Naive thymus-derived CD8-positive, alpha-beta T cell (primary cell): ENCODE measurements at regions not wholly inside any gene's neighbourhood (a gene's known extent, or its start where the extent isn't known, plus 50 kb on each side); places are given as distances from the start of the nearest gene placed in this dataset.
"Not testable (repeated sequence)": the region's sequence is repeated elsewhere in the genome, so short reads cannot be mapped to it uniquely, and the experiment has no call there.

Experiments used
- ATAC-seq, 2 donors: fragments of 150-1000 bp; cut with Tn5 transposase in 1 of 2; sonication (Bioruptor Pico), chemical (Tn5 transposase) in 1 of 2; 1 replicate in 1 of 2; 2 replicates in 1 of 2; pipeline ENCODE4 v1.10.0; 2021; ENCODE audit warnings: mild to moderate bottlenecking in 2 of 2, moderate library complexity in 2 of 2
- POLR2A ChIA-PET: fragments of 350-600 bp; sonication (Branson Sonifier 250); formaldehyde crosslinking; loops from one replicate; lab custom pipeline; 2021; ENCODE audit warnings: antibody characterized with exemption; lab: Charles Lee
- DNase-seq, 10 donors: peaks; one replicate each; pipeline versions ENCODE4 v3.0.0 to v3.0.0-alpha.2; 2020 to 2022
- H3K27ac Mint-ChIP-seq, 10 donors: one replicate each; pipeline ENCODE4 v1.8.0; 2020 to 2022; ENCODE audit warnings: mild to moderate bottlenecking in 10 of 10, mixed read lengths in 10 of 10, moderate library complexity in 4 of 10, inconsistent platforms in 1 of 10
- H3K27me3 Mint-ChIP-seq, 5 donors: one replicate each; pipeline ENCODE4 v1.8.0; 2021 to 2022; ENCODE audit warnings: mixed read lengths in 5 of 5
- H3K36me3 Mint-ChIP-seq, 3 donors: one replicate each; pipeline ENCODE4 v1.8.0; 2020 to 2022; ENCODE audit warnings: mixed read lengths in 3 of 3, mild to moderate bottlenecking in 2 of 3, inconsistent platforms in 1 of 3
- H3K4me1 Mint-ChIP-seq, 4 donors: one replicate each; pipeline ENCODE4 v1.8.0; 2021 to 2022; ENCODE audit warnings: mixed read lengths in 4 of 4
- H3K4me3 Mint-ChIP-seq, 10 donors: one replicate each; pipeline ENCODE4 v1.8.0; 2020 to 2022; ENCODE audit warnings: mild to moderate bottlenecking in 10 of 10, mixed read lengths in 10 of 10, moderate library complexity in 6 of 10, inconsistent platforms in 1 of 10
- H3K9me3 Mint-ChIP-seq, 9 donors: one replicate each; pipeline ENCODE4 v1.8.0; 2020 to 2022; ENCODE audit warnings: mixed read lengths in 9 of 9, mild to moderate bottlenecking in 3 of 9, inconsistent platforms in 1 of 9, moderate library complexity in 1 of 9

DNA sequence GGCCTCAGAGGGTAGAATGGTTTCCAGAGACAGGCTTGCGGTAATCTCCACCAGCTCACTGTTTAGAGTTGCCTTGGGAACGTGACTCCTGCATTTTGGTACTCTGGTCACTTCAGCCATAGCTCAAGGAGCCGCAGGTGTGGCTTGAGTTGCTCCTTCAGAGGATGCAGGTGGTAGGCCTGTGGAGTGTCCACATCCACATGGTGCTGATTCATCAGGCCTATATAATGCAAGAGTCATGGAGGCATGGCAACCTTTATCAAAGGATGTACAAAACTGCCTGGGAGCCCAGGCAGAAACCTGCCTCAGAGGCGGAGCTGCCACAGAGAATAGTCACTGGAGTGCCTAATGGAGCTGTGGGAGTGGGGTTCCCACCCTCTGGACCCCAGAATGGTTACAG lies 114.2 kb downstream of the ANXA1 start:
- no peak for DNase-seq
- Mint-ChIP-seq H3K36me3 (no peaks in the 10 kb centered on the region), H3K27me3 (peaks cover 0 to 4% (median 0%) of the 10 kb centered on the region in 5 donors), H3K27ac (no peak overlapping the region), H3K9me3 (peaks cover 0 to 1% (median 0%) of the 10 kb centered on the region in 9 donors), H3K4me3 (no peak overlapping the region), H3K4me1 (no peaks in the 10 kb centered on the region)
- ATAC-seq, result no peak
- POLR2A ChIA-PET, result no interaction called here

DNA sequence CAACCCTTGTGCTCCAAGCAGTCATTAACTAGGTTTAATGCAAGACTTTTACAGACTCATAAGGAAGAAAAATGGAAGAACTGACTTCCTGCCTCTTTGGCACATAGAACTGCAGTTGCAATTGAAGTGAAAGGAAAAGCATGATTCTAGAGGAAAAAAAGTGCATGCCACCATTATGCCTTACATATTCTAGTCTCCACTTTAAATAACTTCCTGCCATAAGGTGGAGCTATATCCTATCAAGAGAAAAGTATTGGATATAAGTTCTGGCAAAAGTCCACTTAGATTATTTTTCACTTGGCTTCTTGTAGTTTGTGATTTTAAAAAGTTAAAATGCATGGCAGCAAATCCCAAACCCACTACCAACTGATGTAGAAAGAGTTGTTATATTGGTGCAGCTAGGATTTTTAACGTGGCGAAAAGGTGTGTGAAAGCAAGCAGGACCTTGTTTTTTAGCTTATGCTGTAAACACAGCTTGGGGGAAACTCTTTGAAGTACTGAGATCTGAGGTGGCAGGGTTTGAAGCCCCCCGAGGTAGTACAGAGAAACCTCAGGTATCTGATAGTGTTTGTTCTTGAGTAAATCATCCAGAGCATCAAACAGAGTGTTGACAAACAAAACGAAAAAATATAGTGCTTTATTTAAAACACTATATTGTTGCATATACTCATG lies 117.9 kb downstream of the ANXA1 start:
- Mint-ChIP-seq H3K27ac (no peak overlapping the region), H3K4me3 (no peak overlapping the region), H3K9me3 (peaks cover 0 to 1% (median 0%) of the 10 kb centered on the region in 9 donors), H3K4me1 (no peaks in the 10 kb centered on the region), H3K36me3 (no peaks in the 10 kb centered on the region), H3K27me3 (peaks cover 0 to 9% (median 3%) of the 10 kb centered on the region in 5 donors)
- DNase-seq (no peak), ATAC-seq (no peak)
- POLR2A ChIA-PET, result no interaction called here

DNA sequence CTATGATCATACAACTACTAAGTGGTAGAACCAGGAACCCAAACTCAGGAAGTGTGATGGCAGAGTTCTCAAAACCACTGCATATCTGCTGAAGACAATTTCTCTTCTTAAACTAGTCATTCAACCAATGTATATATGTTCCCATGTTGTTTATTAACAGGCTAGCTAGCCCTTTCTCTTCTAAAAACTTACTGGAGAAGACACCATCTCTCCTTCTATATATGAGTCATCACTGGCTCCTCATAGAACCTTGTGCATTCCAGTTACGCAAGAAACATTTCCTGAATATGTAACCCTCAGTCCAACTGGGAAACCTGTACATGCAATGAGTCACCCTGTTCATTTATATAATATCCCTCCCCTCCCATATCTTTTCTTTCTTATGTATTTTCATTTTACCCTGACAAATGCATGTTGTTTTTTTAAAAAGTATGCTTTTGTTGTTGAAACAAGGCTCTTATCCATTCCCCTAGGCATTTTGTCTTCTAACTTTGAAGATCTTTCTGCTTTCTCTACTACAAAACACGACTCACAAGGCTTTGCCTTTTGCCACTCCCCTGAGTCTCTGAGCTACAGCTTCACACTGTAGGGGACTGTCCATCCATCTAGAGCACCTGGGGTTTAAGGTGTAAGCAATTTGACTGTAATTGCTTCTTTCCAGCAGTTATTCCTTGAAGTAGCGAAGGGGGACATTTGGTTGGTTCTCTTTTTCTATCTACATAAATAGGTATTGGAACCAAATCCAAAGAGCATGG lies 119.5 kb downstream of the ANXA1 start:
- H3K4me1 Mint-ChIP-seq, result no peaks in the 10 kb centered on the region
- no peak overlapping the region for H3K4me3 Mint-ChIP-seq
- DNase-seq (no peak), ATAC-seq (no peak)
- peaks cover 0 to 1% (median 0%) of the 10 kb centered on the region in 9 donors for H3K9me3 Mint-ChIP-seq
- POLR2A ChIA-PET, result no interaction called here
- peaks cover 0 to 11% (median 2%) of the 10 kb centered on the region in 5 donors for H3K27me3 Mint-ChIP-seq
- H3K36me3 Mint-ChIP-seq, result no peaks in the 10 kb centered on the region
- no peak overlapping the region for H3K27ac Mint-ChIP-seq

DNA sequence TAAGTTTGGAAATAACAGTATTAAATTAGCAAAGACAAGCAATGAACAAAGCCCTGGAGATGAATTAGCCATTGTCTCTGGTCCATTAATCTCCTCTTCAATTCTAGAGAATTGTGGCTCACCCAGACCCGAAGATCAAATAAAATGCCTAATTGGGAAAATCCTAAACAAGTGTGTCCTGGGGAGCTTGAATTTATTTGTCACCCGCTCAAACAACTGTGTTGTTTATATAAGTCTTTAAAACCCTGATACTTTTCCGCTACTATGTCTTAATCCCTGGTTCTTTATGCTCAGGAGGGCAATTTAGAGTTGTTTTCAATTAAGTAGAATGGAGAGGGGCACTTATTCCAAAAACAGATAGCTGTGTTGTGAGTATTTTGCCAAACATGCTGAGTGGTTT lies 128.4 kb downstream of the ANXA1 start:
- POLR2A ChIA-PET, result no interaction called here
- H3K4me3 Mint-ChIP-seq, result no peak overlapping the region
- no peak for DNase-seq

DNA sequence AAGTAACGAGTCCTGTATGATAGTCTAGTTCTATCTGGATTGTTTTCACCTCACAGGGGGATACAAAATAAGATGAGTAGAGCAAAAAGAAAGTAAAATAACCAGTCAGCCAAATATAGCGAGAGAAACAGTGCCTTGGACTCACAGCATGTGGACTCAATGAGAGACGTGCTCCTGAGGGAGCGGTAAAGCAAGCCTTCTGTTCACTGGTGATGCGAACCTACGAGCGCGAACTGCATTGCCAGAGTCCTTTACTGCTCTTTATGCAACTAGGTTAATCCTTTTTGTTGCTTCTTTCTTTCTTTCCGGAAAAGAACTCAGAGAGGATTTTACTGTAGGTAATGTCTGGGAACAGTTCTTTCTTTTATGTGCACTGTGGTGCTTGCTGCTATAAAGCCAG lies 132.7 kb downstream of the ANXA1 start:
- no peak for DNase-seq
- no peak overlapping the region for H3K27ac Mint-ChIP-seq
- H3K4me3 Mint-ChIP-seq, result no peak overlapping the region
- peaks cover 0 to 10% (median 0%) of the 10 kb centered on the region in 9 donors for H3K9me3 Mint-ChIP-seq
- POLR2A ChIA-PET, result no interaction called here
- H3K36me3 Mint-ChIP-seq, result no peaks in the 10 kb centered on the region
- H3K4me1 Mint-ChIP-seq, result no peaks in the 10 kb centered on the region
- peaks cover 2 to 11% (median 3%) of the 10 kb centered on the region in 5 donors for H3K27me3 Mint-ChIP-seq
- no peak for ATAC-seq

More for the DNA sequence above, 128.4 kb downstream of the ANXA1 start:
- H3K4me1 Mint-ChIP-seq, result no peaks in the 10 kb centered on the region
- H3K27me3 Mint-ChIP-seq, result peaks cover 2 to 11% (median 7%) of the 10 kb centered on the region in 5 donors
- no peak overlapping the region for H3K27ac Mint-ChIP-seq
- peaks cover 0 to 10% (median 0%) of the 10 kb centered on the region in 9 donors for H3K9me3 Mint-ChIP-seq
- no peaks in the 10 kb centered on the region for H3K36me3 Mint-ChIP-seq
- no peak for ATAC-seq

DNA sequence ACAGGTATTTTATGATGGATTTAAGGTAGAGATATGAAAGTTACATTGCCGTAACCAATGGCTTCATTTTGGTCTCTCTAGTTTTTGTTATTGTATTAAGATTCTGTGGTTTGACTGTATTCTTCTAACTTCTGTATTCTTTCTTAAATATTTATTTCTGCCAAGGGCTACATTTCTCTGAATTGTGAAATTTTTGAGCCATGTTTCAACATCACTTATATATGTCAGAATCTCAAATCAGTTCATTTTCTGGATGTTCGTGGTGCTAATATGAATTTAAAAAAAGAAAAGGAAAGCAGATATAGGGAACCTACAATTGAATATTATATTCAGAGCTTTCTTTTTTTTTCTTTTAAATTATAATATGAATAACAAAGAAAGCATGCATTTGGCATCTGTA lies 142.7 kb downstream of the ANXA1 start:
- Mint-ChIP-seq H3K27ac (no peak overlapping the region), H3K4me1 (no peaks in the 10 kb centered on the region), H3K36me3 (peaks cover 0 to 4% (median 0%) of the 10 kb centered on the region in 3 donors), H3K9me3 (peaks cover 0 to 15% (median 6%) of the 10 kb centered on the region in 9 donors), H3K27me3 (peaks cover 0 to 5% (median 0%) of the 10 kb centered on the region in 5 donors), H3K4me3 (no peak overlapping the region)
- POLR2A ChIA-PET, result no interaction called here
- ATAC-seq (no peak), DNase-seq (no peak)

DNA sequence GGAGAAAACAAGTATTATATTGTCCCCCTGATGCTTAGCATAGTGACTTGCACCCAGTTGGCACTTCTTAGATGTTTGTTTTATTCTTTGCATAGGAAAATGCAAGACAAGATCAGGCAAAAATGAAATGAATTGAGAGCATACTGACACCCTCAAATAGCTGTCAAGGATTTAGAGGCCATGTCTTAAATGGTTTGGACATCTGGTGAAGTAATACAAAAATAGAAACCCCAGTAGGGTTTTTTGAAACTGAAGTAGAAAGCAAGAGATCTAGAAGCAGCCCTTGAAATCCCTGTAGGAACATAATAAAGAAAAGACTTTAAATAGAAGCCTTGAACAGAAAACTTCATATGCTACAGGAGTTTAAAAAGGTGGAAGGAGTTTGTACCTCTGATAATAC lies 174.3 kb downstream of the ANXA1 start:
- no peak overlapping the region for H3K27ac Mint-ChIP-seq
- no peak overlapping the region for H3K4me3 Mint-ChIP-seq
- no peaks in the 10 kb centered on the region for H3K4me1 Mint-ChIP-seq
- no peaks in the 10 kb centered on the region for H3K27me3 Mint-ChIP-seq
- peaks cover 0 to 11% (median 0%) of the 10 kb centered on the region in 9 donors for H3K9me3 Mint-ChIP-seq
- no peaks in the 10 kb centered on the region for H3K36me3 Mint-ChIP-seq
- no peak for DNase-seq
- no peak for ATAC-seq
- POLR2A ChIA-PET, result no interaction called here

DNA sequence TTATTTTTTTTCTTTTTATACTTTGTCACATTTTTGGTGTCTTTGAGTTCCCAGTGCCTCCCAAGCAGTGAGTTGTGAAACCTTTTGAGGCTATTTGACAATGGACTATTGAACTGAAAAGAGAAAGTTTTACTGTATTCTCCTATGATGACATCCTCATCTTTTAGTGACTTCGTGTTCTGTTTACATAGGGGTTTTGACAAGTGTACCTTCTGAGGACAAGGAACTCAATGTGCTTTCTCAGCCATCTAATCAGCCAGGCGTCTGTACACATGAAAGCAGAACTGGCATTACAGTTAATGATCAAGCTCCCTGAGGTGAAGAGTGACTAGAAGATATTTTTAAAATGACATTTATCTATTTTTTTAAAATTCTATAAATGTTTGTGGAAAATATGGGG lies 175.5 kb downstream of the ANXA1 start:
- Mint-ChIP-seq H3K27ac (no peak overlapping the region), H3K36me3 (no peaks in the 10 kb centered on the region), H3K4me1 (no peaks in the 10 kb centered on the region), H3K4me3 (no peak overlapping the region), H3K9me3 (peaks cover 0 to 11% (median 0%) of the 10 kb centered on the region in 9 donors), H3K27me3 (no peaks in the 10 kb centered on the region)
- ATAC-seq, result no peak
- POLR2A ChIA-PET, result no interaction called here
- no peak for DNase-seq

DNA sequence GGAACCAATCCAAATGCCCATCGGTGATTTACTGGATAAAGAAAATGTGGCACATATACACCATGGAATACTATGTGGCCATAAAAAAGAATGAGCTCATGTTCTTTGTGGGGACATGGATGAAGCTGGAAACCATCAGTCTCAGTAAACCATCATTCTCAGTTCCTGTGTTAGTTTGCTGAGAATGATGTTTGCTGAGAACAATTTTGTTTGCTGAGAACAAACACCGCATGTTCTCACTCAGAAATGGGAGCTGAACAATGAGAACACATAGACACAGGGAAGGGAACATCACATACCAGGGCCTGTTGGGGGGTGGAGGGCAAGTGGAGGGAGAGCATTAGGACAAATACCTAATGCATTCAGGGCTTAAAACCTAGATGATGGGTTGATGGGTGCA lies 185.5 kb downstream of the ANXA1 start:
- POLR2A ChIA-PET, H3K9me3 Mint-ChIP-seq, H3K4me1 Mint-ChIP-seq, H3K27ac Mint-ChIP-seq, H3K36me3 Mint-ChIP-seq, H3K4me3 Mint-ChIP-seq, ATAC-seq, DNase-seq, H3K27me3 Mint-ChIP-seq: not testable (repeated sequence)

DNA sequence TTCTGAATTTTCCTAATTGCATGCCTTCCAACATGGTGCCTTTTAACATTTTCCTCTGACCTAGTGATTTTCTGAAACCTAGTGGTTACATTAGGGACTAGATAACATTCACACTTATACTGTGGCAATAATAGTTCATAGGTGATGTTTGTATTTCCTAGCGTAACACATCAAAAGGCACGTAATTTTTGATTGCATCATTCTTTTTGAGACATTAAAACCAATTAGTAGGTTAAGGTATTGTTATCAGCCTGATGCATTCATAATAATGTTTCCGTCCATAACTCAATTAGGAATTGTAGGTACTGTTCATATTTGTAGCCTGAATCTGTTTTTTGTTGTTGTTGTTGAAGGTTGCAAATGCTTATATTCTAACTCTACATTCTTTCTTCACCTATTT lies 192.4 kb downstream of the ANXA1 start:
- ATAC-seq (no peak), DNase-seq (no peak)
- POLR2A ChIA-PET, result no interaction called here
- no peaks in the 10 kb centered on the region for H3K9me3 Mint-ChIP-seq
- no peak overlapping the region for H3K4me3 Mint-ChIP-seq
- no peaks in the 10 kb centered on the region for H3K36me3 Mint-ChIP-seq
- no peak overlapping the region for H3K27ac Mint-ChIP-seq
- no peaks in the 10 kb centered on the region for H3K27me3 Mint-ChIP-seq
- no peaks in the 10 kb centered on the region for H3K4me1 Mint-ChIP-seq

DNA sequence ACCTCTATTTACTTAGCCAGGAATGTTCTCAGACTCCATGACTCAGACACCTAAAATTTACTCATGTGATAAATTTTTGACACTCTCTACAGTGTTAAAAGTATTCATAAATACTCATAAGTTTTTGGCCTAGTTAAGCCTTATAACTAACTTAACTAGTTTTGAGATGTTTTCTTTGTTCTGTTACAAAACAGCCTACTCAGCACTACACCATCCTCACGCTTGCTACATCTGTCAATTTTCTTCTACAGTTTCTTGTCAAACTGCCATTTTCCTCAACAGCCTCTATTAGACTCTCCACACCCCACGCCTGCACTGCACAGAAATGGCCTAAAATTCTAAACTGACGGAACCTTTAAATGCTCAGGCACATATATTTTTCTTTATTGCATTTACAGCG lies 195.5 kb downstream of the ANXA1 start:
- peaks cover 0 to 2% (median 0%) of the 10 kb centered on the region in 9 donors for H3K9me3 Mint-ChIP-seq
- H3K27ac Mint-ChIP-seq, result no peak overlapping the region
- no peak overlapping the region for H3K4me3 Mint-ChIP-seq
- H3K36me3 Mint-ChIP-seq, result no peaks in the 10 kb centered on the region
- H3K27me3 Mint-ChIP-seq, result no peaks in the 10 kb centered on the region
- no peaks in the 10 kb centered on the region for H3K4me1 Mint-ChIP-seq
- ATAC-seq (no peak), DNase-seq (no peak)
- POLR2A ChIA-PET, result no interaction called here

DNA sequence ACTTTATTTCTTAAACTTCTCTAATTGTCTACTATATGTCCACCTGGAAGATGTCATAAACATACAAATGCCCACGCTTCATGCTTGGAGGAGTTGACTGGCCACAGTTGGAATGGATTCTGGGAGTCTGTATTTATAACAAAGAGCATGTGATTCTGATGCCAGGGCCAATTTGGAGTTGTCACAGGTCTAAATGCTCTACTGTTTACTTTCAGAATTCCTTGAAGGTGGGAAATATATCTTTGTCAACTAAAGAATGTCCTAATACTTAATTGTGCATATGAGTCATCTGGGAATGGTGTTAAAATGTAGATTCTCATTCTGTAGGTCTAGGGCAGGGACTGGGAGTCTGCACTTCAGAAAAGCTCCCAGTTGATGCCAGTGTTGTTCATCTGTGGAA lies 196.1 kb downstream of the ANXA1 start:
- POLR2A ChIA-PET, result no interaction called here
- H3K4me1 Mint-ChIP-seq, result no peaks in the 10 kb centered on the region
- H3K4me3 Mint-ChIP-seq, result no peak overlapping the region
- no peak for ATAC-seq
- no peak overlapping the region for H3K27ac Mint-ChIP-seq
- no peak for DNase-seq
- H3K27me3 Mint-ChIP-seq, result no peaks in the 10 kb centered on the region
- peaks cover 0 to 2% (median 0%) of the 10 kb centered on the region in 9 donors for H3K9me3 Mint-ChIP-seq
- H3K36me3 Mint-ChIP-seq, result no peaks in the 10 kb centered on the region

DNA sequence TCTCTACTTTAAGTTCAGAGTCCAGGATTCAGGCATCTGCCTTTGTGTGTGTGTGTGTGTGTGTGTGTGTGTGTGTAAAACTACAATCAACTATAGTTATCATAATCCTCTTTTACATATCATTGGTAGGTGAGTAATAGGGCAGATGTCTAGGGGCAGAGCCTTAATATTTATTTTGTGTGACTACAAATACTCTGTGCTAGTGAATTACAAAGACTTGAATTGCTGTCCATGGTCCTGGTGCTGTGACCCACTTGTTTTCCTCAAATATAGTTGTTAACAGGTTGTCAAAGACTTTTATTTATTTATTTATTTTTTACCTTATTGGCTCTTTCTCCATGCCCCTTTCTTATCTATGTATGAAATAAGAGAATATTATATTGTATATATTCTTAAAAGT lies 196.8 kb downstream of the ANXA1 start:
- Mint-ChIP-seq H3K27me3 (no peaks in the 10 kb centered on the region), H3K27ac (no peak overlapping the region), H3K4me1 (no peaks in the 10 kb centered on the region), H3K4me3 (no peak overlapping the region), H3K36me3 (no peaks in the 10 kb centered on the region), H3K9me3 (peaks cover 0 to 2% (median 0%) of the 10 kb centered on the region in 9 donors)
- POLR2A ChIA-PET, result no interaction called here
- ATAC-seq (no peak), DNase-seq (no peak)
